HepG2 (cell line): ENCODE measurements at regions not wholly inside any gene's neighbourhood (a gene's known extent, or its start where the extent isn't known, plus 50 kb on each side); places are given as distances from the start of the nearest gene placed in this dataset.

Experiments used
- ASH2L ChIP-seq: fragments of 300-600, 200-600 bp; sonication (generic); IDR thresholded peaks from 2 replicates; pipeline ENCODE4 v1.7.0; 2017; ENCODE audit warnings: low read depth, mild to moderate bottlenecking, moderate library complexity, mixed read lengths, low read length; ENCODE audit not compliant: insufficient read length
- CREM ChIP-seq, 2 experiments: sonication (generic) in 1 of 2; formaldehyde crosslinking in 1 of 2; IDR thresholded peaks; 2 replicates each; pipeline versions ENCODE4 v1.4.0 to v1.6.1; 2016 to 2020; ENCODE audit warnings: antibody characterized with exemption in 1 of 2, mild to moderate bottlenecking in 1 of 2, missing genetic modification reagents in 1 of 2
- JUND ChIP-seq: sonication (generic); formaldehyde crosslinking; IDR thresholded peaks from 2 replicates; pipeline ENCODE4 v1.8.0; 2022; ENCODE audit warnings: mild to moderate bottlenecking, missing genetic modification reagents
- RORA ChIP-seq: sonication (generic); formaldehyde crosslinking; IDR thresholded peaks from 2 replicates; pipeline ENCODE4 v1.5.0; 2020; ENCODE audit warnings: mild to moderate bottlenecking, missing genetic modification reagents, moderate library complexity
- SAFB2 ChIP-seq: sonication (generic); formaldehyde crosslinking; IDR thresholded peaks from 2 replicates; pipeline ENCODE4 v1.5.1; 2020; ENCODE audit warnings: missing genetic modification reagents, low read depth, mild to moderate bottlenecking, borderline replicate concordance
- ZFP36L2 ChIP-seq: sonication (generic); formaldehyde crosslinking; IDR thresholded peaks from 2 replicates; pipeline ENCODE4 v1.4.0; 2020; ENCODE audit warnings: missing genetic modification reagents
- ZKSCAN5 ChIP-seq: sonication (generic); formaldehyde crosslinking; IDR thresholded peaks from 2 replicates; pipeline ENCODE4 v1.5.1; 2020; ENCODE audit warnings: mild to moderate bottlenecking, missing genetic modification reagents
- ZNF354B ChIP-seq: sonication (generic); formaldehyde crosslinking; IDR thresholded peaks from 2 replicates; pipeline ENCODE4 v1.8.0; 2022; ENCODE audit warnings: mild to moderate bottlenecking, missing genetic modification reagents
- ZNF430 ChIP-seq: sonication (generic); formaldehyde crosslinking; IDR thresholded peaks from 2 replicates; pipeline ENCODE4 v1.9.0; 2021; ENCODE audit warnings: mild to moderate bottlenecking, missing genetic modification reagents
- ZNF564 ChIP-seq: sonication (generic); formaldehyde crosslinking; IDR thresholded peaks from 2 replicates; pipeline ENCODE4 v1.8.1; 2023; ENCODE audit warnings: mild to moderate bottlenecking, missing genetic modification reagents
- TF ChIP-seq, protein P1 (sequence below): sonication (generic); formaldehyde crosslinking; IDR thresholded peaks from 2 replicates; pipeline ENCODE4 v1.8.0; 2022; ENCODE audit warnings: missing genetic modification reagents, mild to moderate bottlenecking, borderline replicate concordance
- TF ChIP-seq, protein P2 (sequence below): sonication (generic); formaldehyde crosslinking; IDR thresholded peaks from 2 replicates; pipeline ENCODE4 v1.5.1; 2020; ENCODE audit warnings: mild to moderate bottlenecking, missing genetic modification reagents, borderline replicate concordance
- TF ChIP-seq, protein P3 (sequence below): sonication (generic); formaldehyde crosslinking; IDR thresholded peaks from 2 replicates; pipeline ENCODE4 v1.5.0; 2020; ENCODE audit warnings: mild to moderate bottlenecking, missing genetic modification reagents, moderate library complexity

- no peak for TF ChIP-seq CREM (IDR thresholded peaks at IDR 0.05)
- TF ChIP-seq CREM (CRISPR knock-in tag; IDR thresholded peaks at IDR 0.05): no peak
- no peak for TF ChIP-seq SAFB2 (CRISPR knock-in tag)
- TF ChIP-seq JUND (CRISPR knock-in tag): no peak
- no peak for TF ChIP-seq ZKSCAN5
- TF ChIP-seq, protein P1, sequence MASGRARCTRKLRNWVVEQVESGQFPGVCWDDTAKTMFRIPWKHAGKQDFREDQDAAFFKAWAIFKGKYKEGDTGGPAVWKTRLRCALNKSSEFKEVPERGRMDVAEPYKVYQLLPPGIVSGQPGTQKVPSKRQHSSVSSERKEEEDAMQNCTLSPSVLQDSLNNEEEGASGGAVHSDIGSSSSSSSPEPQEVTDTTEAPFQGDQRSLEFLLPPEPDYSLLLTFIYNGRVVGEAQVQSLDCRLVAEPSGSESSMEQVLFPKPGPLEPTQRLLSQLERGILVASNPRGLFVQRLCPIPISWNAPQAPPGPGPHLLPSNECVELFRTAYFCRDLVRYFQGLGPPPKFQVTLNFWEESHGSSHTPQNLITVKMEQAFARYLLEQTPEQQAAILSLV (CRISPR knock-in tag): no peak
- TF ChIP-seq ZNF430 (CRISPR knock-in tag): no peak
- no peak for TF ChIP-seq ZNF354B (CRISPR knock-in tag)
- TF ChIP-seq, protein P2, sequence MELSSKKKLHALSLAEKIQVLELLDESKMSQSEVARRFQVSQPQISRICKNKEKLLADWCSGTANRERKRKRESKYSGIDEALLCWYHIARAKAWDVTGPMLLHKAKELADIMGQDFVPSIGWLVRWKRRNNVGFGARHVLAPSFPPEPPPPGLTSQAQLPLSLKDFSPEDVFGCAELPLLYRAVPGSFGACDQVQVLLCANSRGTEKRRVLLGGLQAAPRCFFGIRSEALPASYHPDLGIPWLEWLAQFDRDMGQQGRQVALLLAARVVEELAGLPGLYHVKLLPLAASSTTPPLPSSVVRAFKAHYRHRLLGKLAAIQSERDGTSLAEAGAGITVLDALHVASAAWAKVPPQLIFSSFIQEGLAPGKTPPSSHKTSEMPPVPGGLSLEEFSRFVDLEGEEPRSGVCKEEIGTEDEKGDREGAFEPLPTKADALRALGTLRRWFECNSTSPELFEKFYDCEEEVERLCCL (CRISPR knock-in tag): no peak
- TF ChIP-seq RORA (CRISPR knock-in tag): no peak
- no peak for TF ChIP-seq ASH2L
- TF ChIP-seq ZFP36L2 (CRISPR knock-in tag): no peak
- TF ChIP-seq ZNF564 (CRISPR knock-in tag): no peak
- TF ChIP-seq, protein P3, sequence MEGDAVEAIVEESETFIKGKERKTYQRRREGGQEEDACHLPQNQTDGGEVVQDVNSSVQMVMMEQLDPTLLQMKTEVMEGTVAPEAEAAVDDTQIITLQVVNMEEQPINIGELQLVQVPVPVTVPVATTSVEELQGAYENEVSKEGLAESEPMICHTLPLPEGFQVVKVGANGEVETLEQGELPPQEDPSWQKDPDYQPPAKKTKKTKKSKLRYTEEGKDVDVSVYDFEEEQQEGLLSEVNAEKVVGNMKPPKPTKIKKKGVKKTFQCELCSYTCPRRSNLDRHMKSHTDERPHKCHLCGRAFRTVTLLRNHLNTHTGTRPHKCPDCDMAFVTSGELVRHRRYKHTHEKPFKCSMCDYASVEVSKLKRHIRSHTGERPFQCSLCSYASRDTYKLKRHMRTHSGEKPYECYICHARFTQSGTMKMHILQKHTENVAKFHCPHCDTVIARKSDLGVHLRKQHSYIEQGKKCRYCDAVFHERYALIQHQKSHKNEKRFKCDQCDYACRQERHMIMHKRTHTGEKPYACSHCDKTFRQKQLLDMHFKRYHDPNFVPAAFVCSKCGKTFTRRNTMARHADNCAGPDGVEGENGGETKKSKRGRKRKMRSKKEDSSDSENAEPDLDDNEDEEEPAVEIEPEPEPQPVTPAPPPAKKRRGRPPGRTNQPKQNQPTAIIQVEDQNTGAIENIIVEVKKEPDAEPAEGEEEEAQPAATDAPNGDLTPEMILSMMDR (CRISPR knock-in tag): no peak
These were observed 1542.6 kb upstream of the PIK3C3 start for GRCh38 chr18:40412410-40412809.
